ENCODE measurements at regions not wholly inside any gene's neighbourhood (a gene's known extent, or its start where the extent isn't known, plus 50 kb on each side); places are given as distances from the start of the nearest gene placed in this dataset.

DNA sequence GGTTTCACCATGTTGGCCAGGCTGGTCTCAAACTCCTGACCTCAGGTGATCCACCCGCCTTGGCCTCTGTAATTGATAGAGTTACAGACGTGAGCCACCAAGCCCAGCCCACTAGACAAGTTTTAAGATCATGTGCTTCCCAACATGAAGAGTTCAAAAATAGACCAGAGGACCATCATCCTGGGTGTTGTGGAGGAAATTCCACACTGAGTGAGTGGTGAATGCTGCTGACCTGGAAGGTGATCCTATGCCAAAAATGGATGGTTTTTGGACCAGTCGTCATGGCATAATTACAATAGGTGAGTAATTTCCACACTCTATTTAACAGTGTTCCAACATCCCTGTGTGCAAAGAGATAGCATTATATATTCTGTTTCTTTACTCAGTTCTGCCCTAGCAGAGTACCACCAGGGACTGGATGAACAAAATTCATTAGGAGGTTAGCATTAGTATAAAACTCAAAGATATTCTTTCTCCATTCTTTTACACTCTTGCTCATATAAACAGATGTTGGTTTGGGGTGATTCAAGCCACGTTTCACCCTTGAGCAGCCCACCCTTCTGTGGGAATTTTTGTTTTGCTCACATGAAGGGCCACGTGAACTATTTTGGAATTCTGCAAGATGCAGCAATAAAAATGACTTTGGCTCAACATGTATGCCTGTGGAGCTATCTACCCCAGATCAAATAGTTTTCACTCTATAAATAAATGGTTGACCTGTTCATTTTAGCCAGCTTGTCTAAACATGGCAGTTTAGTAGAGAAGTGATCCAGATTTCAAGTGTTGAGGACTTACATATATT, 206.2 kb upstream of the TCF21 start:
- DNase-seq (ENCODE audit: low read depth in 1 of 2, low spot score in 2 of 2) (no peak), FAIRE-seq (no peak)
- H3K23me2 ChIP-seq (ENCODE audit: low read depth, low read length), result no peaks in the 10 kb centered on the region
- 0 out of 2 replicates have a peak overlapping the region, but pooled peaks have one; percentile 39 for H3K18ac ChIP-seq (ENCODE audit: extremely low read depth, low read length)
- H3K9ac ChIP-seq (replicated peaks in 1 of 4; ENCODE audit: extremely low read depth in 1 of 4, low read depth in 3 of 4, low read length in 3 of 4), result no peak overlapping the region
- no peaks in the 10 kb centered on the region for H3K79me2 ChIP-seq (ENCODE audit: control insufficient read depth in 1 of 2, insufficient read depth in 2 of 2, low read length in 2 of 2)
- ChIA-PET POLR2A (ENCODE audit: partially characterized antibody) (no interaction called here), CTCF (ENCODE audit: partially characterized antibody) (no interaction called here)
- H3K56ac ChIP-seq (replicated peaks; ENCODE audit: insufficient read length, low read depth, low read length), result no peak overlapping the region
- H4K8ac ChIP-seq (ENCODE audit: extremely low read depth, insufficient read depth, low read length), result no peak overlapping the region
- 71% methylated on average over 5 of the region's 5 CpGs; no CpG with 5 or more reads in 1 of the 2 experiments for WGBS, 2 experiments (ENCODE audit: extremely low coverage in 1 of 2, insufficient coverage in 1 of 2, insufficient read length in 1 of 2, insufficient replicate concordance in 2 of 2, low coverage in 1 of 2, low lambda C conversion rate in 2 of 2, missing lambda C conversion rate in 1 of 2)
- H4K20me1 ChIP-seq (replicated peaks in 1 of 2; ENCODE audit: control insufficient read depth in 1 of 2, insufficient read depth in 2 of 2, low read length in 2 of 2), result no peaks in the 10 kb centered on the region
- H3K36me3 ChIP-seq (ENCODE audit: control insufficient read depth in 2 of 4, insufficient read depth in 4 of 4, low read length in 3 of 4), result no peaks in the 10 kb centered on the region
- peak overlapping the region; percentile 98 for H4K91ac ChIP-seq (replicated peaks; ENCODE audit: insufficient read length, low read length)
- H3K4me3 ChIP-seq (ENCODE audit: extremely low read depth in 1 of 4, insufficient read depth in 2 of 4, low read depth in 3 of 4, low read length in 4 of 4), result no peak overlapping the region
- H3K4me2 ChIP-seq (ENCODE audit: insufficient read depth in 1 of 2, low read depth in 2 of 2, low read length in 2 of 2), result peak overlapping the region in 1 of 2 experiments; percentile 63; a peak in 1 of 4 replicates
- no peak overlapping the region for H2AK5ac ChIP-seq (ENCODE audit: low read depth, low read length)
- H2BK15ac ChIP-seq (ENCODE audit: low read length), result no peak overlapping the region
- H2BK5ac ChIP-seq (ENCODE audit: low read depth, low read length), result peak overlapping the region; percentile 57; the same call in 1 of the 2 replicates
- H3K27ac ChIP-seq (ENCODE audit: low read depth, low read length), result peak overlapping the region; percentile 62; the same call in 1 of the 2 replicates
- peaks cover 5 to 17% (median 15%) of the 10 kb centered on the region in 4 experiments; a peak in 6 of 7 replicates for H3K4me1 ChIP-seq (replicated peaks in 1 of 4; ENCODE audit: control insufficient read depth in 3 of 4, insufficient read depth in 4 of 4, low read length in 3 of 4)
- H3K79me1 ChIP-seq (ENCODE audit: low read depth, low read length), result no peaks in the 10 kb centered on the region
- H3K23ac ChIP-seq (ENCODE audit: insufficient read length), result no peak overlapping the region
- H3K4ac ChIP-seq (replicated peaks; ENCODE audit: insufficient read length, low read depth, low read length), result peak overlapping the region; percentile 99
- H2AFZ ChIP-seq (ENCODE audit: low read length), result peak overlapping the region; percentile 68; the same call in 1 of the 2 replicates
- H2BK20ac ChIP-seq (ENCODE audit: low read length), result peak overlapping the region; percentile 87
- peak overlapping the region; percentile 51; the same call in 1 of the 2 replicates for H2BK12ac ChIP-seq (ENCODE audit: low read depth, low read length)
- H3K9me3 ChIP-seq (ENCODE audit: insufficient read depth in 2 of 2, low read depth in 1 of 2, low read length in 1 of 2), result no peaks in the 10 kb centered on the region
- H3K14ac ChIP-seq (ENCODE audit: insufficient read length), result peak overlapping the region; percentile 69
- peak overlapping the region; percentile 98 for H2BK120ac ChIP-seq (replicated peaks; ENCODE audit: low read depth, low read length)
- H3K27me3 ChIP-seq (replicated peaks in 1 of 4; ENCODE audit: control insufficient read depth in 3 of 4, extremely low read depth in 1 of 4, insufficient read depth in 3 of 4, low read length in 3 of 4), result no peaks in the 10 kb centered on the region
- no peak for TF ChIP-seq RBBP5 (IDR thresholded peaks at IDR 0.05; ENCODE audit: borderline replicate concordance, low read depth, low read length)
- TF ChIP-seq JUND (IDR thresholded peaks at IDR 0.05; ENCODE audit: low read length), result no peak
- H4K5ac ChIP-seq (ENCODE audit: insufficient read length, low read depth, low read length), result peak overlapping the region; percentile 81

Measured in H1 (cell line).